ENCODE measurements at regions not wholly inside any gene's neighbourhood (a gene's known extent, or its start where the extent isn't known, plus 50 kb on each side); places are given as distances from the start of the nearest gene placed in this dataset.

DNA sequence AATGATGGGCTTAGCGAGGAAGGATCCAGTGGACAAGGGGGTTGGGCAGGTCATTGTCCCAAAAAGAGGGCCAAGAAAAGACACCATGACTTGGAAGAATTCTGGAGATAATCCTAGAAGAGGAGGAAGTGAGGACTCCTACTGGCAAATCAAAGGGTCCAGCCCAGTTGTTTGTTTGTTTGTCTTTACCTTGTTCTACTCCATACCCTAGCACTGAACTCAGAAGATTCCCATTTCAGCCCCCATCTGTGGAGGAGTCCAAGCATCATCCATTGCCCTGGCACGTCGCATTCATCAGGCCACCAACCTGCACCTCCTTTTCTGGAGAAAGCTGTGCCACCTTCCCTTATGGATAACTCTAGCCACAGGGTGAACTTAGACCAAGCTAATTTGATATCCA lies 326.2 kb downstream of the EN1 start:
- DNase-seq, result no peak
- TF ChIP-seq POLR2A (IDR thresholded peaks at IDR 0.05; ENCODE audit: low read length), result no peak

DNA sequence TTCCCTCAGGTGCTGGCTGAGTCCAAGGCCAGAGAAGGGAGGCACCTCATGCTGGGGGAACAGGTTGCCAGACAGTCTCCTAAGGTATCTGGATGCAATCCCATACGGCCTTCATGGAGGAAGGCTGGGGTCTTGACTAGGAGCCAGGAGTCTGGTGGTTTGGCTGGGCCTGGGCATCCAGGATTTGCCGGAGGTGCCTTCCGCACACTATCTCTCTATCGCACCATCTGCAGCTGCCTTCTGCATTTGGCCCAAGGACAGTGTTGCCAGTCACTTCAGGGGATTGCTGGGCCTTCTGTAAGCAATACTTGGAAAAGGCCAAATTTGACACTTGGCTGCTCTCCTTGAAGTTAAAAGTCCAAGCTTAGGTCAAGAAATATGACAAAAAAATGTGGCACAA lies 327.2 kb downstream of the EN1 start:
- DNase-seq, result no peak
- TF ChIP-seq POLR2A (IDR thresholded peaks at IDR 0.05; ENCODE audit: low read length) (no peak), GATA1 (IDR thresholded peaks at IDR 0.05; ENCODE audit: low read depth, low read length) (no peak)

- DNase-seq, result no peak
- TF ChIP-seq GATA1 (IDR thresholded peaks at IDR 0.05; ENCODE audit: low read depth, low read length) (no peak), POLR2A (IDR thresholded peaks at IDR 0.05; ENCODE audit: low read length) (no peak)
Observed at GRCh38 chr2:118519511-118519910, 327.9 kb downstream of the EN1 start.

DNA sequence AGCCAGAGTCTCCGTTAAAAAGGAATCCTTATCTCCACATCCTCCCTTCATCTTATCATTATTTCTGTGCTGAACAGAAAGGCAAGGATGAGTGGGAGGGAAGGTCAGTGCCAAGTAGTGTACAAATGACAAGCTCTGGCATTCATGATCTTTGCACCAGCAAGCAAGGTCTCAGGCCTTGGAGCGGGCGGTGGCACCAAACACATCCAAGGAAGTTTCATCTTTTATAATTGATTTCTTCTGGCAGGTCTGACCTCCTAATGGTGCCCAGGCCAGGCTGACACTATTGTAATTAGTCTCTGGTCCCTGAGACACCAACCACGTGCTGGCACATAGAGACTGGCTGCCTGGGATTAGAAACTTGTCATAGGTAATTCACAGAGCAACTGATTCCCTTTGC lies 336.6 kb downstream of the EN1 start:
- no peak for DNase-seq
- TF ChIP-seq GATA1 (IDR thresholded peaks at IDR 0.05; ENCODE audit: low read depth, low read length) (no peak), POLR2A (IDR thresholded peaks at IDR 0.05; ENCODE audit: low read length) (no peak)

GRCh38 chr2:118509319-118510004 lies 338.0 kb downstream of the EN1 start:
- TF ChIP-seq GATA1 (IDR thresholded peaks at IDR 0.05; ENCODE audit: low read depth, low read length) (no peak), POLR2A (IDR thresholded peaks at IDR 0.05; ENCODE audit: low read length) (no peak)
- DNase-seq, result no peak

- no peak for DNase-seq
- TF ChIP-seq GATA1 (IDR thresholded peaks at IDR 0.05; ENCODE audit: low read depth, low read length), result no peak
- no peak for TF ChIP-seq POLR2A (IDR thresholded peaks at IDR 0.05; ENCODE audit: low read length)
Observed at GRCh38 chr2:118508282-118508681, 339.2 kb downstream of the EN1 start.

- TF ChIP-seq POLR2A (IDR thresholded peaks at IDR 0.05; ENCODE audit: low read length), result no peak
- TF ChIP-seq GATA1 (IDR thresholded peaks at IDR 0.05; ENCODE audit: low read depth, low read length), result no peak
- DNase-seq, result no peak
Observed at GRCh38 chr2:118505436-118505835, 342.0 kb downstream of the EN1 start.

- no peak for DNase-seq
- no peak for TF ChIP-seq GATA1 (IDR thresholded peaks at IDR 0.05; ENCODE audit: low read depth, low read length)
- no peak for TF ChIP-seq POLR2A (IDR thresholded peaks at IDR 0.05; ENCODE audit: low read length)
Observed at GRCh38 chr2:118502106-118502505, 345.3 kb downstream of the EN1 start.

- no peak for DNase-seq
- TF ChIP-seq POLR2A (IDR thresholded peaks at IDR 0.05; ENCODE audit: low read length) (no peak), GATA1 (IDR thresholded peaks at IDR 0.05; ENCODE audit: low read depth, low read length) (no peak)
Observed at GRCh38 chr2:118498943-118499342, 348.5 kb downstream of the EN1 start.

- TF ChIP-seq POLR2A (IDR thresholded peaks at IDR 0.05; ENCODE audit: low read length) (no peak), GATA1 (IDR thresholded peaks at IDR 0.05; ENCODE audit: low read depth, low read length) (no peak)
- DNase-seq, result no peak
Observed at GRCh38 chr2:118496870-118497611, 350.4 kb downstream of the EN1 start.

GRCh38 chr2:118496467-118496866 lies 351.0 kb downstream of the EN1 start:
- no peak for DNase-seq
- TF ChIP-seq POLR2A (IDR thresholded peaks at IDR 0.05; ENCODE audit: low read length), result no peak
- TF ChIP-seq GATA1 (IDR thresholded peaks at IDR 0.05; ENCODE audit: low read depth, low read length), result no peak

DNA sequence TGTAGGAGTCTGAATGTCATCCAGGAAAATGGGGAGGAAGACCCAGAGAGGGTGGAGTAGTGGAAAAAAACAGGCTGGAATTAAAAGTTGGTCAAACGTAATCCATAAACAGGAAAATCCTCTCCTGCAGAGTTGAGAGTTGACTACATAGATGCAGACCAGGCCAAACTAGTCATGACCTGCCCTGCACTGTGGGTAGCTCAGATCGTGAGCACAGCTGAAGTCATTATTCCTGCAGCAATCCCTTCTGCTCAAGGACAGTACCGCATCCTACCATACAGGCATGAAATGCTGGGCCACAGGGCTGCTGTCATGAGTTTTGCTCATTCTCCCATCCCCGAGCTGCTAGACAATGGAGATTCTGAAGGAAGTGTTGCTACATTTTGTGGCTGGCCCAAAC lies 352.2 kb downstream of the EN1 start:
- no peak for TF ChIP-seq GATA1 (IDR thresholded peaks at IDR 0.05; ENCODE audit: low read depth, low read length)
- TF ChIP-seq POLR2A (IDR thresholded peaks at IDR 0.05; ENCODE audit: low read length), result no peak
- no peak for DNase-seq

GRCh38 chr2:118493213-118493612 lies 354.2 kb downstream of the EN1 start:
- TF ChIP-seq POLR2A (IDR thresholded peaks at IDR 0.05; ENCODE audit: low read length) (no peak), GATA1 (IDR thresholded peaks at IDR 0.05; ENCODE audit: low read depth, low read length) (no peak)

GRCh38 chr2:118492335-118492734 lies 355.1 kb downstream of the EN1 start:
- DNase-seq, result peak; percentile 2 to 28
- no peak for TF ChIP-seq GATA1 (IDR thresholded peaks at IDR 0.05; ENCODE audit: low read depth, low read length)
- TF ChIP-seq POLR2A (IDR thresholded peaks at IDR 0.05; ENCODE audit: low read length), result no peak

More at GRCh38 chr2:118493213-118493612, 354.2 kb downstream of the EN1 start:
- DNase-seq, result no peak

GRCh38 chr2:118490330-118490729 lies 357.1 kb downstream of the EN1 start:
- no peak for TF ChIP-seq POLR2A (IDR thresholded peaks at IDR 0.05; ENCODE audit: low read length)

More at GRCh38 chr2:118490330-118490729, 357.1 kb downstream of the EN1 start:
- no peak for DNase-seq
